Renal cortex interstitium (tissue), 11 donors: ENCODE measurements at regions not wholly inside any gene's neighbourhood (a gene's known extent, or its start where the extent isn't known, plus 50 kb on each side); places are given as distances from the start of the nearest gene placed in this dataset.
"Not testable (repeated sequence)": the region's sequence is repeated elsewhere in the genome, so short reads cannot be mapped to it uniquely, and the experiment has no call there.

Experiments
- DNase-seq, 11 donors: peaks; one replicate each; pipeline ENCODE4 v3.0.0-alpha.2; 2013; ENCODE audit warnings: low read depth in 9 of 11, low spot score in 4 of 11; ENCODE audit errors: extremely low read depth in 1 of 11

GRCh38 chr4:81811562-81812293 is 340.0 kb upstream of the RASGEF1B start:
- DNase-seq: no peak

- peak in 3 of 11 donors; percentile 13 to 24 (median 19) for DNase-seq
Measured at GRCh38 chr4:81808011-81808672, 336.4 kb upstream of the RASGEF1B start.

GRCh38 chr4:81807386-81807785 is 335.7 kb upstream of the RASGEF1B start:
- no peak for DNase-seq

- DNase-seq: no peak
Measured at GRCh38 chr4:81806485-81806884, 334.8 kb upstream of the RASGEF1B start.

DNA sequence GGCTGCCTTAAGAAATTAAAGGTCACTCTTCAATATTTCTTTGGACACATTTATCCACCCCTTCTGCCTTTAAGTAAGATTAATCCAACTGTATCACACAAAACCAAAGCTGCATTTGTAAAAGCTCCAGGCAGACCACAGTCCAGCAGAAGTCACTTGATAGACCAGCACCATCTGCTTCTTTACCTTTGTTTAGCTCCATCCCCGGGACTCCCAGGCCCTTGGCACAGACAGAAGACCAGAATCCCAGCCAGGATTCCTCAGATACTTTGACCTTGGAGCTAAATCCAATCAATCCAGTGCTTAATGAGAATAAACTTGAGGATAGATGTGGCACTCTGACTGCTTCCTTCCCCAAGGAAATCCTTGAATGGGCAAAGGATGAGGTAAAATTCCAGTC is 333.1 kb upstream of the RASGEF1B start:
- DNase-seq: no peak

DNA sequence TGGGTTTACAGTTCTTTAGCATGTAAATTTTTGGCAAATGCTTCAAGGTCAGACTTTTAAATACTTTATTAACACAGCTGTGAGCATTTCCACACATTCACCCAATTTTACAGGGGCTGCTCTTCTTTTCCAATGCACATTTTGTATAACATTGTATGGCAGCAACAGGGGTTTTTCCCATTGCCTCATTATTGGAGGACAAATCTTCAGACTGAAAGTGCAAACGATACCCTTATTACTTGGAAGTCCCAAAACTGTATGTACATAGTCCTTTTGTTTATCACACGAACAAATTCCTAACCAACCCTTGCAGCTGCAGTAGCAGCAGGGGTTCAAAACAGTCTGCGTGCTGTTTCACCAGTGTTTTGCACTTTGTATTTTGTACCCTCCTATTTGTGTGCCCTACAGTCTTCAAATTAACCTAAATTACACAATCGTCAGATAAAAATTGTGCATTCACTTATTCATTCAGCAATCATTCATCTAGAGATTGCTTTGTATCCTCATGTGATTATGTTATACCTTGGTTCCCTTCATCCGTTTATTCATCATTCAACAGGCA is 330.7 kb upstream of the RASGEF1B start:
- no peak for DNase-seq

DNA sequence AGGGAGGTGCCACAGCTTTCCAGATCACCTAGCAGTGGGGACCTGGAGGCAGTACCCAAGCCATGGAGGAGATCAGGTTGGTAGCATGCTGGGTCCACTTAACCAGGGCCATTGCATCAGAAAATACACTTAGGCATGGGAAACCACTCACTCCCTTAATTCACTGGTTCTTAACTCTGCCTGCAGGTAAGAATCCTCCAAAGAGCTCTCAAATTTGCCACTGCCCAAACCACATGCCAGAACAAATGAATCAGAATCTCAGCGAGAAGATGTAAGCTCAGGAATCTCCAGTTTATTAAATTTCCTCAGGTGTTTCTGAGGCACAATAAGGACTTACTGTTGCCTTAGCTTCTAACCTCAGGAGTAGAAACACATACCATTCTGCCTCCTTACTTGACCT is 327.7 kb upstream of the RASGEF1B start:
- no peak for DNase-seq

DNA sequence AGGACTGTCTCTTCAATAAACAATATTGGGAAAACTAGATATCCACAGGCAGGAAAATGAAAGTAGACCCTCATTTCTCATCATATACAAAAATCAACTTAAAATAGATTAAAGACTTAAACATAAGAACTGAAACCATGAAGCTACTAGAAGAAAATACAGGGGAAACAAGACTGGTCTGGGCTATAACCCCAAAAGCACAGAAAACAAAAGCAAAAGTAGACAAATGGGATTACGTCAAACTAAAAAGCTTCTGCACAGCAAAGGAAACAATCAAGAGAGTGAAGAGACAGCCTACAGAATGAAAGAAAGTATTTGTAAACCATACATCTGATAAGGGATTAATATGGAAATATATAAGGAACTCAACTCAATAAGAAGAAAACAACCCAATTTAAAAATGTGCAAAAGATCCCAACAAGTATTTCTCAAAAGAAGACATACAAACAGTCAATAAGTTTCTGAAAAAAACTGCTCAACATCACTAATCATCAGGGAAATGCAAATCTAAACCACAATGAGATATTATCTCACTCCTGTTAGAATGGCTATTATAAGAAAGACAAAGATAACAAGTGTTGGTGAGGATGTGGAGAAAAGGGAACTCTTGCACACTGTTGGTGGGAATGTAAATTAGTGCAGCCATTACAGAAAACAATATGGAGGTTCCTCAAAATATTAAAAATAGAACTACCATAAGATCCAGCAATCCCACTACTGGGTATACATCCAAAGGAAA is 325.3 kb upstream of the RASGEF1B start:
- no peak for DNase-seq

GRCh38 chr4:81792521-81792920 is 320.8 kb upstream of the RASGEF1B start:
- DNase-seq: no peak

GRCh38 chr4:81790477-81790876 is 318.8 kb upstream of the RASGEF1B start:
- DNase-seq: no peak

DNA sequence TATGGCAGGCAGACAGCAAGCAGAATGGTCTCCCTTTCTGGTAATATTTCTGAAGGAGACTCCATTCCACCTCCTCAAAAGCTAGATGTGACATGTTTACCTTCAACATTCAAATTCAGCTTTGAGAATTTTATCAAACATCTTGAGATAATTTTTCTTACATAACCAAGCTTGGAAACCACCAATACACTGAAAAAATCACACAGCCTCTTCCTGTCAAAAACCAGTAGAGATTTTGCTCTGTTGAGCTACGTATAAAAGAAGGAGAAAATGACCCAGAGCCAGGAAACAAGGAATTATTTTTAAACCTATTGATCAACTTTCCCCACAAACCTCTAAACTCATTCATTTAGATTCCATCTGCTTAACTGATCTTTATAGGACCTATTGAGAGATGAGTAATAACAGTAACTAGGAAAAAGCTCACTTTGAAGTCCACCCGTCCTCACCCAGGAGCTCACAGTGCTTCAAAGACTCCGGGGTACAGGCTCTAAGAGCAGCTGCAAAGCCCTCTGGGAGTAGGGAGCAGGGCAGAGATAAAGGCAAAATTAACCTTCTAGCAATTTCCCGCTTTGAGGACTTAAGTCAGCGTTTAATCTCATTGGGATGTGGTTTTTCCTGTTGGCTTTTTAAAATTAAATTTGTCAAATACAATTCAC is 318.2 kb upstream of the RASGEF1B start:
- DNase-seq: no peak

DNA sequence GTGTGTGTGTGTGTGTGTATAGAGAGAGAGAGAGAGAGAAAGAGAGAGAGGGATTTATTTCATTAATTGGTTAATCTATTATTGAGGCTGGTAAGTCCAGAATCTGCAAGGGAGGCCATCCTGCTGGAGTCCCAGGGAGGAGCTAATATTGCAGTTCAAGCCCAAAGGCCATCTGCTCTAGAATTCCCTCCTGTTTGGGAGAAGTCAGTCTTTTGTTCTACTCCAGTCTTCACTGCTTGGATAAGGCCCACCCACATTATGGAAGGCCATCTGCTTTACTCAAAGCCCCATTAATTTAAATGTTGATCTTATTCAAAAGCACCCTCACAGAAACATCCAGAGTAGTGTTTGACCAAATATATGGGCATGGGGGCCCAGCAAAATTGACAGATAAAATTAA is 317.5 kb upstream of the RASGEF1B start:
- no peak for DNase-seq

DNA sequence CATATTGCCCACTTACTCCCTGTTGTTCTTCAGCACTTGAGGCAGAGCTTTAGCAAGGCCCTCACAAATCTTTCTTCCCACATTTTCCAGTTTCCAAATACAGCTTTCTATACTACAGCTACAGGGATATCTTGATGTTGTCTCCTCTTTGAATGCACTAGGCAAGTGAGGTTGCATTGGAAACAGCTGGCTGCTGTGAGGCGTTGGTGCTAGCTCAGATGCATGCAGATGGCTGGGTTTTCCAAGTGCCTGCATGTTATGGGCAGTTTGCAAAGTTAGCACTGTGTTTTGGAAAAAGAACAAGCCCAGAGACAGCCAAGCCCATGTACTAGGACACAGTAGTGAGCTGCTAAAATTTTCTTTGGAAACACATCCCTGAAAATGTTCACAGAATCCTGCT is 315.1 kb upstream of the RASGEF1B start:
- no peak for DNase-seq

DNA sequence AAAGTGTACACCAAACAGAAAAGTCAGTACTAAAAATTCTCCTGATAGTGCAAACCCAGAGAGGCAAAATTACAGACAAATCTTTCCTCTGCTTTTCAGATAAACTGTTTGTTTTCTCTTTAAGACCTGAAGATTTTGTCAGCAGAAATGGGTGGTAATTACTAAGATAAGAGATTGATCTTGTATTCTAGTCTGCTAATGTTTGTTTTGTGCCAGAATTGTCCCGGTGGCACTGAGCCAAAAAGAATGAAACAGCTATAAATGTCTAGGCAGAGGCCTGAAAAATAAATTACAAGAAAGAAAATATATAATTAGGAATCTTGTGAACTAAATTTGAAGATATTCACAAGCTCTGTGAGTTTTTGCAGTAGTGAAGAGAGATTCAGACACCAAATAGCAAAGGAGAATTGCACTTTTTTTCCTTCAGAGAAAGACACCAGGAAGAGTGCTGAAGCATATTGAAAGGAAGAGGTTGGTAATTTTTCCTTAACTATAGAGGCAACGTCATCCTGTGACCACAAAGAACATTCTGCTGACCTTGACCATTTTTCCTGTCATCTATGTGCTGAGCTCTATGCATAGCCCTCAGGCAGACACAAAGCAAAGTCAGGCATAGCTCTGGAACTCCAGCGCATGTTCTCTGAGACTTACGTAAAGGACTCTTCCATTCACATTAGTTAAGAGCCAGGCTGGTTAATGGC is 314.5 kb upstream of the RASGEF1B start:
- DNase-seq: peak in 2 of 11 donors; percentile 3 to 7

- DNase-seq: no peak
Measured at GRCh38 chr4:81785338-81785737, 313.6 kb upstream of the RASGEF1B start.

- DNase-seq: no peak
Measured at GRCh38 chr4:81783558-81783957, 311.9 kb upstream of the RASGEF1B start.

- DNase-seq: no peak
Measured at GRCh38 chr4:81781799-81782198, 310.1 kb upstream of the RASGEF1B start.

- DNase-seq: not testable (repeated sequence)
Measured at GRCh38 chr4:81777718-81778117, 306.0 kb upstream of the RASGEF1B start.

DNA sequence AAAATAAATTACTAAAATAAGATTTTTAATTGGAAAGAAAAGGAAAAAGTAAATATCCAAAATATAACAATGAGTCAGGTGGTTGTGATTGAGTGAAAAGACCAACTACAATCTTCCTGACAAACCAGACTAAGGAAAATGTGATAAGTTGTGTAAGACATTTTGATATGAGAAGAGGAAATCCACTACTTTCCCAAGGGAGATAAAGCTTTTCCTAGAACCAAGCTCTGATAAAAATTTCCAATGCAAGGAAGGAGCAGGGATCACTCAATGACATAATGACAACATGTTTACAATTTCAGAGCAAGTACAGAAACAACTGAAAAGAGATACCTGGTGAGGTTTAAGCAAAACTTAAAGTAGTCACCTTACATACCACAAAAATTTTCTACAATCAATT is 305.1 kb upstream of the RASGEF1B start:
- no peak for DNase-seq
